ENCODE measurements at regions not wholly inside any gene's neighbourhood (a gene's known extent, or its start where the extent isn't known, plus 50 kb on each side); places are given as distances from the start of the nearest gene placed in this dataset.
"Not testable (repeated sequence)": the region's sequence is repeated elsewhere in the genome, so short reads cannot be mapped to it uniquely, and the experiment has no call there.

DNA sequence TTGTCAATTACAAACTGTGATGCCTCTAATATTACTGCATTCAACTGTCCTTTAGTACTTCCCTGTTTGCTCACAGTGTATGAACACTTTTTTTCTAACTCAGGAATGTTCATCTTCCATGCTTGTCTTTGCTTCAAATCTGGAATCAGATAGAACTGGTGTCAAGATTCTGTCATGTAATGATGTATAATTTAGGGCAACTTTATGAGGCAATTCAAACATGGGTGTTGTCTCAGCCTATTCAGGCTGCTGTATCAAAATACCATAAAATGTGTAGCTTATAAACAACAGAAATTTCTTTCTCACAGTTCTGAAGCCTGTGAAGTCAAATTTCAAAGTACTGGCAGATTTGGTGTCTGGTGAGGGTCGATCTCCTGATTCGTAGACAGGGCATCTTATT is 1012.9 kb downstream of the RAB28 start:
- Histone ChIP-seq H3K4me2 (ENCODE audit: low read length) (no peak overlapping the region), H3K4me1 (ENCODE audit: control insufficient read depth, insufficient read depth, low read length) (no peaks in the 10 kb centered on the region), H3K9me3 (replicated peaks; ENCODE audit: low read length) (peaks cover 4% of the 10 kb centered on the region), H3K9ac (ENCODE audit: low read depth, low read length) (no peak overlapping the region), H3K4me3 (ENCODE audit: low read length) (no peak overlapping the region), H3K27me3 (ENCODE audit: control insufficient read depth, insufficient read depth, low read length) (no peaks in the 10 kb centered on the region), H3K36me3 (ENCODE audit: insufficient read depth, low read length) (no peaks in the 10 kb centered on the region)

DNA sequence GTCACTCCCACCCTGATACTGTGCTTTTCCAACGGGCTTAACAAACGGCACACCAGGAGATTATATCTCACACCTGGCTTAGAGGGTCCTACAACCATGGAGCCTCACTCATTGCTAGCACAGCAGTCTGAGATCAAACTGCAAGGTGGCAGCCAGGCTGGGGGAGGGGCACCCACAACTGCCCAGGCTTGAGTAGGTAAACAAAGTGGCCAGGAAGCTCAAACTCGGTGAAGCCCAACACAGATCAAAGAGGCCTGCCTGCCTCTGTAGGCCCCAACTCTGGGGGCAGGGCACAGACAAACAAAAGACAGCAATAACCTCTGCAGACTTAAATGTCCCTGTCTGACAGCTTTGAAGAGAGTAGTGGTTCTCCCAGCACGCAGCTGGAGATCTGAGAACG is 1022.6 kb downstream of the RAB28 start:
- H3K36me3 ChIP-seq (ENCODE audit: insufficient read depth, low read length); H3K9ac ChIP-seq (ENCODE audit: low read depth, low read length); H3K4me3 ChIP-seq (ENCODE audit: low read length); H3K4me2 ChIP-seq (ENCODE audit: low read length); H3K9me3 ChIP-seq (replicated peaks; ENCODE audit: low read length); H3K4me1 ChIP-seq (ENCODE audit: control insufficient read depth, insufficient read depth, low read length); H3K27me3 ChIP-seq (ENCODE audit: control insufficient read depth, insufficient read depth, low read length): not testable (repeated sequence)

GRCh38 chr4:12459126-12459525 is 1025.0 kb downstream of the RAB28 start:
- no peaks in the 10 kb centered on the region for H3K36me3 ChIP-seq (ENCODE audit: insufficient read depth, low read length)
- H3K4me2 ChIP-seq (ENCODE audit: low read length), result no peak overlapping the region
- H3K9ac ChIP-seq (ENCODE audit: low read depth, low read length), result no peak overlapping the region
- no peaks in the 10 kb centered on the region for H3K4me1 ChIP-seq (ENCODE audit: control insufficient read depth, insufficient read depth, low read length)
- peaks cover 7% of the 10 kb centered on the region for H3K9me3 ChIP-seq (replicated peaks; ENCODE audit: low read length)
- no peaks in the 10 kb centered on the region for H3K27me3 ChIP-seq (ENCODE audit: control insufficient read depth, insufficient read depth, low read length)
- H3K4me3 ChIP-seq (ENCODE audit: low read length), result no peak overlapping the region

DNA sequence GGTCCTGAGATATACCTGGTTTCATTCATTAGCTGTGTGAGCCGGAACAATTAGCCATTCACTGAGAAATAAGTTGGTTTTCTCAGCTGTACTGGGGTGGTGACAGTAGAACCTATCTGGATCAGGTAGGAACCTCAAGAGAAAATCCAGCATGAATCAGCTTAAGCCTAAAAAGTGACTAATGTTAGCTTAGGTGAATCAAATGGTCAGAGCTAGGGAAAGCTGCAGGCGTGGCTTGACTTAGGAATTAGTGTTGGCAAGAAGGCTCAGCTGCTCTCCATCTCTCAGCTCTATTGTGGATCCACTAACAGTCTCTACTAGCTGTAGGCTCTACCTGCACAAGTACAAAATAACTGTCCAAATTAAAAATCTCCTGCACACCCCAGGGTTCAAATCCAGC is 1025.5 kb downstream of the RAB28 start:
- Histone ChIP-seq H3K4me2 (ENCODE audit: low read length) (no peak overlapping the region), H3K4me1 (ENCODE audit: control insufficient read depth, insufficient read depth, low read length) (no peaks in the 10 kb centered on the region), H3K27me3 (ENCODE audit: control insufficient read depth, insufficient read depth, low read length) (no peaks in the 10 kb centered on the region), H3K9me3 (replicated peaks; ENCODE audit: low read length) (peaks cover 7% of the 10 kb centered on the region), H3K36me3 (ENCODE audit: insufficient read depth, low read length) (no peaks in the 10 kb centered on the region), H3K4me3 (ENCODE audit: low read length) (no peak overlapping the region), H3K9ac (ENCODE audit: low read depth, low read length) (no peak overlapping the region)

- no peak overlapping the region for H3K4me3 ChIP-seq (ENCODE audit: low read length)
- no peak overlapping the region for H3K9ac ChIP-seq (ENCODE audit: low read depth, low read length)
- H3K4me1 ChIP-seq (ENCODE audit: control insufficient read depth, insufficient read depth, low read length), result no peaks in the 10 kb centered on the region
- H3K27me3 ChIP-seq (ENCODE audit: control insufficient read depth, insufficient read depth, low read length), result no peaks in the 10 kb centered on the region
- H3K9me3 ChIP-seq (replicated peaks; ENCODE audit: low read length), result peaks cover 6% of the 10 kb centered on the region
- no peaks in the 10 kb centered on the region for H3K36me3 ChIP-seq (ENCODE audit: insufficient read depth, low read length)
- H3K4me2 ChIP-seq (ENCODE audit: low read length), result no peak overlapping the region
Measured at GRCh38 chr4:12452291-12452690, 1023.6 kb upstream of the HS3ST1 start.

GRCh38 chr4:12447451-12447850 is 1018.8 kb upstream of the HS3ST1 start:
- no peak overlapping the region for H3K4me3 ChIP-seq (ENCODE audit: low read length)
- H3K9me3 ChIP-seq (replicated peaks; ENCODE audit: low read length), result peaks cover 3% of the 10 kb centered on the region
- H3K36me3 ChIP-seq (ENCODE audit: insufficient read depth, low read length), result no peaks in the 10 kb centered on the region
- no peaks in the 10 kb centered on the region for H3K27me3 ChIP-seq (ENCODE audit: control insufficient read depth, insufficient read depth, low read length)
- H3K4me2 ChIP-seq (ENCODE audit: low read length), result no peak overlapping the region
- H3K4me1 ChIP-seq (ENCODE audit: control insufficient read depth, insufficient read depth, low read length), result no peaks in the 10 kb centered on the region
- H3K9ac ChIP-seq (ENCODE audit: low read depth, low read length), result no peak overlapping the region

DNA sequence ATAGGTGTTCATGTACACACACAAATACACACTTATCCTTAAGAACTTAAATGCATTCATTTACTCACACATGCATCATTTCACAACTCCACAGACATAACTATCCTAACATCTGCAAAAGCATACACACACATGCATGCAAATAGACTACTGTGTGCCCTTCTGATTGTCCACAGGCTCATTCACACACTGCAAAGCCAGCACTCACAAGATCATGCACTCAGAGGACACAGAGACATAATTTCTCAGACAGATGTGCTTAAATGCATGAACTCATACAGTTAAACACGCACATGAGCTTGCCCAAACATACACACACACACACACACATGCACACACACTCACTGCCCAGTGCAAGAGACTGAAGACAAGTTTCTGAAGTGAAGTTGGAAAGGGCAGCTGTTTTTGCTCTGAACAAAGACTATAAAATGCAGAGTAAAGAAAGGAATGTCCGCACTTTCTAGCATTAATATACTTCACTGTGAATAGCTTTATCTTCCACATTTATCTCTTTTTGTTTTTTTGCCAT is 1018.0 kb upstream of the HS3ST1 start:
- H3K27me3 ChIP-seq (ENCODE audit: control insufficient read depth, insufficient read depth, low read length), result no peaks in the 10 kb centered on the region
- H3K9ac ChIP-seq (ENCODE audit: low read depth, low read length), result no peak overlapping the region
- no peaks in the 10 kb centered on the region for H3K36me3 ChIP-seq (ENCODE audit: insufficient read depth, low read length)
- peaks cover 3% of the 10 kb centered on the region for H3K9me3 ChIP-seq (replicated peaks; ENCODE audit: low read length)
- H3K4me2 ChIP-seq (ENCODE audit: low read length), result no peak overlapping the region
- H3K4me1 ChIP-seq (ENCODE audit: control insufficient read depth, insufficient read depth, low read length), result no peaks in the 10 kb centered on the region
- H3K4me3 ChIP-seq (ENCODE audit: low read length), result no peak overlapping the region

DNA sequence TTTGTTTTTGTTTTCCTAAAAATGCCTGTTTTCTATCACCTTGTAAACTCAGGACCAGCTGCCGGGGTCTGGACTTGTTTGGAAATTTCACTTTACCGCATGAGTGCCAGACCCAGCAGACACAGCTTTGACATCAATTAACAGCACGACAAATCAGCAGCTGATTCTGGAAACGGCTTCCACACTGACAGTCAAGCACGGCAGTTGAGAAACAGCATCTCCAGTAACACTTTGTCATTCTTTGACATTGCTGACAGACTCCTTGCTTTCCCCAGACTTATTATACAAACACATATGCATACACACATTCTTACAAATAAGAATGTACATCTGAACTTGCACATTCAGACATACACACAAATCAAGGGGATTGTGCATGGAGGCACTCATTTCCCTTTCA is 1017.6 kb upstream of the HS3ST1 start:
- Histone ChIP-seq H3K9me3 (replicated peaks; ENCODE audit: low read length) (no peaks in the 10 kb centered on the region), H3K4me2 (ENCODE audit: low read length) (no peak overlapping the region), H3K4me1 (ENCODE audit: control insufficient read depth, insufficient read depth, low read length) (no peaks in the 10 kb centered on the region), H3K27me3 (ENCODE audit: control insufficient read depth, insufficient read depth, low read length) (no peaks in the 10 kb centered on the region), H3K9ac (ENCODE audit: low read depth, low read length) (no peak overlapping the region), H3K4me3 (ENCODE audit: low read length) (no peak overlapping the region), H3K36me3 (ENCODE audit: insufficient read depth, low read length) (no peaks in the 10 kb centered on the region)

DNA sequence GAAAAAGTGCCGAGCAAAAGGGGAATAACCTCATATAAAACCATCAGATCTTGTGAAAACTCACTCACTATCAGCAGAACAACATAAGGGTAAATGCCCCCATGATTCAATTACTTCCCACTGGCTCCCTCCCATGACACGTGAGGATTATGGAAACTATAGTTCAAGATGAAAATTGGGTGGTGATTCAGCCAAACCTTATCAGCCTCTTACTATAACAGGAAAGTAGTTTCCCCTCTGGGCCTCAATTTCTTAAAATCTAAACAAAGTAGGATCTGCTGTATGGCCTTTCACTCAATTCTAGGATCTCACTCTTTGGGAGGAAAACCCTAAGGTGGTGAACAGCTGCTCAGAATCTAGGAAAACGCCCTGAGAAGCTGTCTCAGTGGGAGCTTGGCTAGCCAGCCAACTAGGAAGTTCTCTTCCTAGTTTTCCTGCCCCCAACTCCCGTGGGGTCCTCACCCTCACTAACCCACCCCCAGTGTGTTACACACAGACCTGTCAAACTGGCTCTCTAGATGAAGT is 1017.1 kb upstream of the HS3ST1 start:
- Histone ChIP-seq H3K27me3 (ENCODE audit: control insufficient read depth, insufficient read depth, low read length) (no peaks in the 10 kb centered on the region), H3K9me3 (replicated peaks; ENCODE audit: low read length) (no peaks in the 10 kb centered on the region), H3K4me2 (ENCODE audit: low read length) (no peak overlapping the region), H3K36me3 (ENCODE audit: insufficient read depth, low read length) (no peaks in the 10 kb centered on the region), H3K4me3 (ENCODE audit: low read length) (no peak overlapping the region), H3K4me1 (ENCODE audit: control insufficient read depth, insufficient read depth, low read length) (no peaks in the 10 kb centered on the region), H3K9ac (ENCODE audit: low read depth, low read length) (no peak overlapping the region)

GRCh38 chr4:12439633-12440305 is 1011.1 kb upstream of the HS3ST1 start:
- Histone ChIP-seq H3K4me2 (ENCODE audit: low read length) (no peak overlapping the region), H3K9ac (ENCODE audit: low read depth, low read length) (no peak overlapping the region), H3K4me3 (ENCODE audit: low read length) (no peak overlapping the region), H3K27me3 (ENCODE audit: control insufficient read depth, insufficient read depth, low read length) (no peaks in the 10 kb centered on the region), H3K9me3 (replicated peaks; ENCODE audit: low read length) (peaks cover 7% of the 10 kb centered on the region), H3K36me3 (ENCODE audit: insufficient read depth, low read length) (no peaks in the 10 kb centered on the region), H3K4me1 (ENCODE audit: control insufficient read depth, insufficient read depth, low read length) (no peaks in the 10 kb centered on the region)

- not testable (repeated sequence) for H3K27me3 ChIP-seq (ENCODE audit: control insufficient read depth, insufficient read depth, low read length); H3K9ac ChIP-seq (ENCODE audit: low read depth, low read length)
Measured at GRCh38 chr4:12431259-12431658, 1002.6 kb upstream of the HS3ST1 start.

GRCh38 chr4:12421364-12421763 is 992.7 kb upstream of the HS3ST1 start:
- H3K9ac ChIP-seq (ENCODE audit: low read depth, low read length), result no peak overlapping the region
- H3K4me1 ChIP-seq (ENCODE audit: control insufficient read depth, insufficient read depth, low read length), result no peaks in the 10 kb centered on the region
- no peak overlapping the region for H3K4me2 ChIP-seq (ENCODE audit: low read length)
- H3K4me3 ChIP-seq (ENCODE audit: low read length), result no peak overlapping the region
- peaks cover 4% of the 10 kb centered on the region for H3K9me3 ChIP-seq (replicated peaks; ENCODE audit: low read length)
- H3K27me3 ChIP-seq (ENCODE audit: control insufficient read depth, insufficient read depth, low read length), result no peaks in the 10 kb centered on the region
- H3K36me3 ChIP-seq (ENCODE audit: insufficient read depth, low read length), result no peaks in the 10 kb centered on the region

More at GRCh38 chr4:12431259-12431658, 1002.6 kb upstream of the HS3ST1 start:
- H3K4me3 ChIP-seq (ENCODE audit: low read length); H3K4me2 ChIP-seq (ENCODE audit: low read length); H3K9me3 ChIP-seq (replicated peaks; ENCODE audit: low read length); H3K4me1 ChIP-seq (ENCODE audit: control insufficient read depth, insufficient read depth, low read length); H3K36me3 ChIP-seq (ENCODE audit: insufficient read depth, low read length): not testable (repeated sequence)
